ENCODE measurements at regions not wholly inside any gene's neighbourhood (a gene's known extent, or its start where the extent isn't known, plus 50 kb on each side); places are given as distances from the start of the nearest gene placed in this dataset.
"Not testable (repeated sequence)": the region's sequence is repeated elsewhere in the genome, so short reads cannot be mapped to it uniquely, and the experiment has no call there.

- DNase-seq: no peak
- no peaks in the 10 kb centered on the region for H3K36me3 Mint-ChIP-seq (ENCODE audit: low read depth)
- ChIA-PET CTCF (interaction anchor here (1.0 to 2.4 kb wide), 3 partner anchors 23 to 72 kb away, joined by 3 to 10 read pairs (median 5); partner anchors contain the start of gene PTPN13), POLR2A (interaction anchor here (0.7 kb wide), 1 partner anchor 285 kb away, joined by 4 read pairs; no protein-coding TSS in a partner anchor)
- TF ChIP-seq, protein P1, sequence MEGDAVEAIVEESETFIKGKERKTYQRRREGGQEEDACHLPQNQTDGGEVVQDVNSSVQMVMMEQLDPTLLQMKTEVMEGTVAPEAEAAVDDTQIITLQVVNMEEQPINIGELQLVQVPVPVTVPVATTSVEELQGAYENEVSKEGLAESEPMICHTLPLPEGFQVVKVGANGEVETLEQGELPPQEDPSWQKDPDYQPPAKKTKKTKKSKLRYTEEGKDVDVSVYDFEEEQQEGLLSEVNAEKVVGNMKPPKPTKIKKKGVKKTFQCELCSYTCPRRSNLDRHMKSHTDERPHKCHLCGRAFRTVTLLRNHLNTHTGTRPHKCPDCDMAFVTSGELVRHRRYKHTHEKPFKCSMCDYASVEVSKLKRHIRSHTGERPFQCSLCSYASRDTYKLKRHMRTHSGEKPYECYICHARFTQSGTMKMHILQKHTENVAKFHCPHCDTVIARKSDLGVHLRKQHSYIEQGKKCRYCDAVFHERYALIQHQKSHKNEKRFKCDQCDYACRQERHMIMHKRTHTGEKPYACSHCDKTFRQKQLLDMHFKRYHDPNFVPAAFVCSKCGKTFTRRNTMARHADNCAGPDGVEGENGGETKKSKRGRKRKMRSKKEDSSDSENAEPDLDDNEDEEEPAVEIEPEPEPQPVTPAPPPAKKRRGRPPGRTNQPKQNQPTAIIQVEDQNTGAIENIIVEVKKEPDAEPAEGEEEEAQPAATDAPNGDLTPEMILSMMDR (IDR thresholded peaks at IDR 0.05): no peak
- H3K9me3 Mint-ChIP-seq: peaks cover 4% of the 10 kb centered on the region
- no peak overlapping the region for H3K27ac Mint-ChIP-seq
- no peak for ATAC-seq
- peaks cover 4% of the 10 kb centered on the region for H3K27me3 Mint-ChIP-seq
- intact Hi-C loops (cut with micrococcal nuclease): no loop called here
- H3K4me3 Mint-ChIP-seq: no peak overlapping the region
- no peaks in the 10 kb centered on the region for H3K4me1 Mint-ChIP-seq (ENCODE audit: low read depth)
Observed at GRCh38 chr4:86522349-86522748, 71.8 kb upstream of the PTPN13 start.

GRCh38 chr4:86523333-86523732 is 70.8 kb upstream of the PTPN13 start:
- Mint-ChIP-seq H3K27ac (no peak overlapping the region), H3K36me3 (ENCODE audit: low read depth) (no peaks in the 10 kb centered on the region), H3K4me3 (no peak overlapping the region), H3K4me1 (ENCODE audit: low read depth) (no peaks in the 10 kb centered on the region), H3K9me3 (peaks cover 4% of the 10 kb centered on the region), H3K27me3 (peaks cover 4% of the 10 kb centered on the region)
- no peak for DNase-seq
- TF ChIP-seq, protein P1 (IDR thresholded peaks at IDR 0.05): no peak
- ChIA-PET POLR2A (no interaction called here), CTCF (interaction anchor here (1.2 kb wide), 1 partner anchor 24 kb away, joined by 3 read pairs; no protein-coding TSS in a partner anchor)
- intact Hi-C loops (cut with micrococcal nuclease): no loop called here
- ATAC-seq: no peak

GRCh38 chr4:86527713-86528112 is 66.4 kb upstream of the PTPN13 start:
- H3K4me1 Mint-ChIP-seq (ENCODE audit: low read depth); intact Hi-C loops (cut with micrococcal nuclease); DNase-seq; H3K27ac Mint-ChIP-seq; H3K9me3 Mint-ChIP-seq; ATAC-seq; CTCF ChIA-PET; H3K36me3 Mint-ChIP-seq (ENCODE audit: low read depth); POLR2A ChIA-PET; H3K4me3 Mint-ChIP-seq; H3K27me3 Mint-ChIP-seq: not testable (repeated sequence)

GRCh38 chr4:86529436-86529835 is 64.7 kb upstream of the PTPN13 start:
- ATAC-seq (no peak), DNase-seq (no peak)
- no peaks in the 10 kb centered on the region for H3K4me1 Mint-ChIP-seq (ENCODE audit: low read depth)
- no peaks in the 10 kb centered on the region for H3K36me3 Mint-ChIP-seq (ENCODE audit: low read depth)
- H3K4me3 Mint-ChIP-seq: no peak overlapping the region
- CTCF ChIA-PET: no interaction called here
- intact Hi-C loops (cut with micrococcal nuclease): no loop called here
- TF ChIP-seq, protein P1 (IDR thresholded peaks at IDR 0.05): no peak
- H3K27me3 Mint-ChIP-seq: peaks cover under 1% of the 10 kb centered on the region
- POLR2A ChIA-PET: no interaction called here
- H3K9me3 Mint-ChIP-seq: no peaks in the 10 kb centered on the region
- H3K27ac Mint-ChIP-seq: no peak overlapping the region

DNA sequence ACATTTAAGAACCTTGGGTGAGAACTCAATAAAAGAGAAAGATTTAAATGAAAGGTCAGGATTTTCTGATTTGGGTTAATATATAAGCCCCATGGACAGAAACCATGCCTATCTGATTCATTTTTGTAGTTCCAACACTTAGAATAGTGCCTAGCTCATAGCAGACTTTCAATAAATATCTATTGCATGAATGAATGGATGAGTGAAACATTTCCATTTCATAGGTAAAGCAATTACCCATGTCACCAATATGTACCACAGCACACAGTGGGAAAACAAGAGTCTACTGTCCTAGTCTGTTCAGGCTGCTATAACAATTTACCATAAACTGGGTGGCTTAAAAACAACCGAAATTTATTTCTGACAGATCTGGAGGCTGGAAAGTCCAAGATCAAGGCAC is 63.9 kb upstream of the PTPN13 start:
- ATAC-seq: no peak
- POLR2A ChIA-PET: interaction anchor here (0.7 kb wide), 1 partner anchor 9 kb away, joined by 4 read pairs; no protein-coding TSS in a partner anchor
- Mint-ChIP-seq H3K27me3 (no peaks in the 10 kb centered on the region), H3K4me3 (no peak overlapping the region), H3K27ac (no peak overlapping the region), H3K9me3 (no peaks in the 10 kb centered on the region), H3K36me3 (ENCODE audit: low read depth) (no peaks in the 10 kb centered on the region), H3K4me1 (ENCODE audit: low read depth) (no peaks in the 10 kb centered on the region)
- TF ChIP-seq, protein P1 (IDR thresholded peaks at IDR 0.05): no peak
- CTCF ChIA-PET: interaction anchor here (2.8 kb wide), 1 partner anchor 31 kb away, joined by 7 read pairs; no protein-coding TSS in a partner anchor
- intact Hi-C loops (cut with micrococcal nuclease): no loop called here
- DNase-seq: no peak

All from activated CD8-positive, alpha-beta T cell treated with anti-CD3 and anti-CD28 coated beads for 36 hours (primary cell).